HT-29 (cell line): ENCODE measurements at regions not wholly inside any gene's neighbourhood (a gene's known extent, or its start where the extent isn't known, plus 50 kb on each side); places are given as distances from the start of the nearest gene placed in this dataset.
"Not testable (repeated sequence)": the region's sequence is repeated elsewhere in the genome, so short reads cannot be mapped to it uniquely, and the experiment has no call there.

ENCODE experiments used
- DNase-seq: peaks from one replicate; pipeline ENCODE4 v3.0.0-alpha.2; 2015; ENCODE audit warnings: low spot score

- no peak for DNase-seq
These were observed 448.5 kb upstream of the RPS6KA3 start for GRCh38 chrX:20715176-20715575.

- no peak for DNase-seq
These were observed 446.1 kb upstream of the RPS6KA3 start for GRCh38 chrX:20712811-20713210.

- no peak for DNase-seq
These were observed 444.7 kb upstream of the RPS6KA3 start for GRCh38 chrX:20711366-20711765.

- DNase-seq: no peak
These were observed 426.4 kb upstream of the RPS6KA3 start for GRCh38 chrX:20693078-20693477.

GRCh38 chrX:20686256-20686655, 419.5 kb upstream of the RPS6KA3 start:
- no peak for DNase-seq

- no peak for DNase-seq
These were observed 418.9 kb upstream of the RPS6KA3 start for GRCh38 chrX:20685652-20686051.

GRCh38 chrX:20681683-20682082, 415.0 kb upstream of the RPS6KA3 start:
- DNase-seq: no peak

- no peak for DNase-seq
These were observed 414.3 kb upstream of the RPS6KA3 start for GRCh38 chrX:20680998-20681397.

GRCh38 chrX:20672476-20672875, 405.8 kb upstream of the RPS6KA3 start:
- DNase-seq: no peak

GRCh38 chrX:20671746-20672145, 405.0 kb upstream of the RPS6KA3 start:
- DNase-seq: not testable (repeated sequence)

- DNase-seq: no peak
These were observed 403.9 kb upstream of the RPS6KA3 start for GRCh38 chrX:20670611-20671010.

- no peak for DNase-seq
These were observed 401.8 kb upstream of the RPS6KA3 start for GRCh38 chrX:20668550-20668949.

GRCh38 chrX:20666331-20666730, 399.6 kb upstream of the RPS6KA3 start:
- no peak for DNase-seq

GRCh38 chrX:20665481-20665880, 398.8 kb upstream of the RPS6KA3 start:
- DNase-seq: no peak

- DNase-seq: no peak
These were observed 398.1 kb upstream of the RPS6KA3 start for GRCh38 chrX:20664774-20665173.

- DNase-seq: no peak
These were observed 397.4 kb upstream of the RPS6KA3 start for GRCh38 chrX:20664131-20664530.

- no peak for DNase-seq
These were observed 396.6 kb upstream of the RPS6KA3 start for GRCh38 chrX:20663336-20663735.

GRCh38 chrX:20656721-20657120, 390.0 kb upstream of the RPS6KA3 start:
- DNase-seq: no peak

GRCh38 chrX:20654596-20655106, 387.9 kb upstream of the RPS6KA3 start:
- DNase-seq: no peak

- no peak for DNase-seq
These were observed 386.4 kb upstream of the RPS6KA3 start for GRCh38 chrX:20653070-20653469.

- DNase-seq: no peak
These were observed 375.2 kb upstream of the RPS6KA3 start for GRCh38 chrX:20641954-20642353.

GRCh38 chrX:20639115-20639514, 372.4 kb upstream of the RPS6KA3 start:
- DNase-seq: no peak

- no peak for DNase-seq
These were observed 370.6 kb upstream of the RPS6KA3 start for GRCh38 chrX:20637351-20637750.

- DNase-seq: no peak
These were observed 366.7 kb upstream of the RPS6KA3 start for GRCh38 chrX:20633451-20633850.
